Sciatic nerve (tissue), 2 donors: ENCODE measurements at regions not wholly inside any gene's neighbourhood (a gene's known extent, or its start where the extent isn't known, plus 50 kb on each side); places are given as distances from the start of the nearest gene placed in this dataset.
"Not testable (repeated sequence)": the region's sequence is repeated elsewhere in the genome, so short reads cannot be mapped to it uniquely, and the experiment has no call there.

ENCODE experiments used
- ATAC-seq: fragments of 200-7000 bp; cut with Tn5 transposase; one replicate; pipeline ENCODE4 v1.9.1; 2020; ENCODE audit warnings: mild to moderate bottlenecking, moderate library complexity
- DNase-seq: peaks from one replicate; pipeline ENCODE4 v3.0.0-alpha.2; 2020; ENCODE audit warnings: low spot score
- intact Hi-C: fragments of 100-400 bp; cut with DNase I; formaldehyde crosslinking; loops from one replicate; pipeline ENCODE4 v1.14.2; 2022
- donor health status: DM: no; HTN: no; CAD: no.
- donor health status: DM: no; HTN: no; CAD: no.

DNA sequence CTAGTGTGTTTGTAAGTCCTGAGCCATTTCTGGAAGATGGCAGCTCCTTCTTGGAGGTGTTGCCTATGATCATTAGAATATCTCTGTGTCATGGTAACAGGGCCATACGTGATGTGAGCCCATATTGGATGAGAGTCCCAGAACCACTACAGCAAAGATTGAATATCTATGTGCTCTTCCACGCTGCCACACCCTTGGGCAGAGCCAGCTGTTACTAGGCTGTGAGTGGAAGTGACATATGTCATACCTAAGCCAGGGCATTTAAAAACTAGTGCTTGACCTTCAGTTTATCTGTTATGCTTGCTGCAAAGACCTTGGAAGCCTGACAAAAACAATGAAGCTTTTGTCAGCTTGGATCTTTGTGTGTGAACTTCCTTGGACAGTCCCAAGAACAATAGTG, 495.1 kb upstream of the CCDC196 start:
- DNase-seq, result no peak
- no peak for ATAC-seq
- intact Hi-C loops, result no loop called here

- ATAC-seq, intact Hi-C loops: not testable (repeated sequence)
Measured at GRCh38 chr14:65991935-65992334, 494.2 kb upstream of the CCDC196 start.

DNA sequence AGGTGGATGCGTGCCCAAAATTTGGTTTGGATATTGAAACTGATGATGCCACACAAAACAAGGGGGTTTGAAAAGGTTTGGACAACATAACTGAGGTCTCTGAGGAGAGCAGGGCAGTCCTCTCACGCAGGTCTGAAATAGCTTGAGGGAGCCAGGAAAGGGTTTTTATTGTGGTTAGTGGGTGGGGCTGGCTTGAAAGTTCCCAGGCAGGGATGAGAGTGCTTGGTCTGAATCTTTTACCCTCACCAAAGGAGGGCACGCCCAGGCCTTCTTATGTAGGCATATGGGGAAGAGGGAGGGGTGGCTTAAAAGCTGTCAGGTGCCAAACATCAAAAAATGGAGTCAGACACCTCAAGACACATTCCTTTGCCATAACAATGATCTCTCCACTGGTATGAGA, 493.1 kb upstream of the CCDC196 start:
- intact Hi-C loops, result no loop called here
- DNase-seq, result no peak
- no peak for ATAC-seq

More at GRCh38 chr14:65991935-65992334, 494.2 kb upstream of the CCDC196 start:
- not testable (repeated sequence) for DNase-seq

- DNase-seq (no peak), ATAC-seq (no peak)
- intact Hi-C loops, result no loop called here
Measured at GRCh38 chr14:65993996-65994395, 492.2 kb upstream of the CCDC196 start.

- DNase-seq (no peak), ATAC-seq (no peak)
- intact Hi-C loops, result no loop called here
Measured at GRCh38 chr14:65997347-65997746, 488.8 kb upstream of the CCDC196 start.

DNA sequence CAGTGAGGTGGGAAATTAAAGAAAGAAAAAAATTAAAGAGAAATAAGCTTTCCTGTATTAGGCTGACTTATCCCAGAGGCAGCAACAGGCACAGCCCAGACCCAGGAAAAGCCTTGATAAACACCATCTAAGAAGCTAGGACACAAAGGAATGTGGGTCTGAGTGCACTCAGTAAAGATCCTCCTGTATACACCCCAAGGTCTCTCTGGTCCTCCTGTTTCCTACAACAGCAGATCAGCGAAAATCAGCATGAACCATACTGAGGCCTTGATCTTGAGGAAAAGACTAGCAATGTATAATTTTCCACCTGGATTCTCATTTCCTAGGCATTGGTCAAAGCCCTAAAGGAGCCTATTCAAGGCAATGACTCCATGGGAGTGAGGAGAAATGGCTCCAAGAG, 486.3 kb upstream of the CCDC196 start:
- DNase-seq (no peak), ATAC-seq (no peak)
- intact Hi-C loops, result no loop called here

DNA sequence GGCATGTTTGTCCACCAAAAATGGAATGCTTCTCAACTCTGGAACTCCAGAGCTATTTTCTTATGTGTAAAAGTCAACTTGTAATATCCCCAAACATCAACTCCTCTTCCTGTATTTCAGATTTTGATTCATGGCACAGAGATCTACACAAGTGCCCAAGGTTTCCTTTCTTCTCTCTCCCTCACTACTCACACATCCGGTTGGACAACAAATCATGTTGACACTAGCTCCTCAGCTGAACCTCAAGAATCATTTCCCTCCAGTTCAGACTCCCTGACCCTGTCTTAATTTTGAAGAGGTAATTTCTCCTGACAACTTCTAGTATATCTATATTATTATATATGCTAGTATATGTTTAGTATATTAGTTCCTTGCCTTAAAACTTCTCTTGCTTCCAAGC, 485.4 kb upstream of the CCDC196 start:
- ATAC-seq, result no peak
- DNase-seq, result no peak
- intact Hi-C loops, result no loop called here

GRCh38 chr14:66001356-66001755, 484.8 kb upstream of the CCDC196 start:
- ATAC-seq (no peak), DNase-seq (no peak)
- intact Hi-C loops, result no loop called here

DNA sequence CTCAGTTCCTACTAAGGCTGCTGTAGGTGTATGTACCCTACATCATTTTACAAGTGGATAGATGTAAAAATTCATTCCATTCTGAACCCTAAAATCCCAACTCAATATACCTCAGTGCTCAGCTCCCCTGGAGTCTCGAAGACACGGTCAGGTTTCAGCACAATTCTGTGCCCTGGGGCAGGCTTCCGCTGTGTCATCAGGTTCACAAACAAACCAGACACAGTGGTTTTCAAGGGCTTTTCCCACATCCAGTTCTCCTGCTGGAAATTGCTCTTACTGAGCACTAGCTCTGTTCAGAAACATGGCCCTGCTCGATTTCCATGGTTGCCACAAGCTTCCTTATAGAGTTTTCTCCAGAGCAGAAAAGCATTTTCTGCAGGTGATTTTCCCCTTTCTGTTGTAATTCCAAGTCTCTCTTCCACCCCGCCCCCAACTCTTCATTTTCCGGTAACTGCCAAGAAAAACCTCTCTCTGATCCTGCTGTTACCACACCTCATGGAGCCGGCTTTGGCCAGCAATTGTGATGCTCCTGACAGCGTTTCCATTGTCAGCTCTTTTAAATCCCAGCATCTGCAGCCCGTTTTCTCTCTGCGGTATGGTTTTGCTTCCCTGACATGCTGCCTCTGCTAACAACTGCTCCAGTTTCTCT, 483.0 kb upstream of the CCDC196 start:
- intact Hi-C loops, result no loop called here
- DNase-seq, result no peak
- ATAC-seq, result no peak

DNA sequence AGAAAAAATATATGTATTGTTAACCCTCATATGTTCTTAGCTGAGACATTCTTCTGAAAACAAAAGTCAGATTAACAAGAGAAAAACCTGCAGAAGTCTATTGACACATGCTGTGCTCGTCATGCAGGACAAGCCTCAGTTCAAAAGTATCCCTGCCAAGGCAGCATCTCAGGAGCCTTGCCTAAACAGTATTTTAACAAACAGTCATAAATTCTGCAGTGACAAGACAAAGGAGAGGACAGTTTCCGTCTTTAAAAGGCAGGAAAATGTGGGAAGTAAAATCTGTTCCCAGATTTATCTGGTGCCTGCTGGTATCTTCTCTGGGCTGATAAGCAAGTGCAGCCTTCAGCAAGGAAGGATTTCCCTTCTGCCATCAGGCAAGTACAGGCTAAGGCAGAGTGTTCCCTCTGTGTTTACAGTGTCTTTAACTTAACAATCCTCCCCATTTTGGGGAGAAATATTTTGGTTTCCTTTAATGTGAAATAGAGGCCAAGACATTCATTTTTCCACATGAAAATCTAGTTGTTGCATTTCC, 480.2 kb upstream of the CCDC196 start:
- DNase-seq (no peak), ATAC-seq (no peak)
- intact Hi-C loops, result no loop called here

DNA sequence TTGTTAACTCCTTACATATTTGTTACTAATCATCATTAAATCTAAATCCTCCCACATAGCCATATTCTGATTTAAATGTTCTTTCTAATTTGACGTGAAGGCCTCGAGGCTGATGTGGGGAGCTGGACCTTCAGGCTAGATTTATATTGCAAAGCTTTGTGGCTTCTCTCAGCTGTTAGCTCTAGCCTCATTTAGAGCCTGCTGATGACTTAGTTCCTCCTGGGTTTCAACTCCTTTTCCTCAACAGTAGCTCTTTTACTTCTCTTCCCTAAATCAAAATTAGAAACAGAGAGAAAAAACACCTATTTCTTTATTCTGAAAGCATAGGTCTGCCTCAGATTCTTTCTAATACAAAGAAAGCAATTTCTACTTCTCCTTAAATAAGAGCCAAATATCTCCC, 477.5 kb upstream of the CCDC196 start:
- ATAC-seq (no peak), DNase-seq (no peak)
- intact Hi-C loops, result no loop called here

DNA sequence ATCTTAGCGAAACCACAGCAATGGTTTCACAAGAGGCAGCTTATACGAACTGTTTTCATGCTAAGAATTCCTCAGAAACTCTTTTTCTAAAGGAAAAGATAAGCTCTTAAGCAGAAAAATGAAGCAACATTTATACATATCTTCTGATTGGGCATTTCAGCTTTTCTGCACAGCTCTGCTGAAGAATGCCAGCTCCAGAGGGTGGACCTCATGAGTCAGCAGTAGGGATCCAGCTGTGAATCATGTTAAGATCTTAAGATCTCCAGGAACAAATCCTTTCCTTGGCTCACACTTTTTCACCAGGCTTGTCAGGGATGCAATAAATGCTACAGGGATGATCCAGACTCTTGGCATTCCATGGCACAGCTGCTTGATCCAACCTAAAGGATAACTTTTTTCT, 477.1 kb upstream of the CCDC196 start:
- no peak for ATAC-seq
- intact Hi-C loops, result no loop called here

GRCh38 chr14:66010695-66011094, 475.5 kb upstream of the CCDC196 start:
- intact Hi-C loops, result no loop called here
- ATAC-seq, result no peak
- DNase-seq, result no peak

More for the DNA sequence above, 477.1 kb upstream of the CCDC196 start:
- DNase-seq, result no peak

- DNase-seq (no peak), ATAC-seq (no peak)
- intact Hi-C loops, result no loop called here
Measured at GRCh38 chr14:66011855-66012254, 474.3 kb upstream of the CCDC196 start.

DNA sequence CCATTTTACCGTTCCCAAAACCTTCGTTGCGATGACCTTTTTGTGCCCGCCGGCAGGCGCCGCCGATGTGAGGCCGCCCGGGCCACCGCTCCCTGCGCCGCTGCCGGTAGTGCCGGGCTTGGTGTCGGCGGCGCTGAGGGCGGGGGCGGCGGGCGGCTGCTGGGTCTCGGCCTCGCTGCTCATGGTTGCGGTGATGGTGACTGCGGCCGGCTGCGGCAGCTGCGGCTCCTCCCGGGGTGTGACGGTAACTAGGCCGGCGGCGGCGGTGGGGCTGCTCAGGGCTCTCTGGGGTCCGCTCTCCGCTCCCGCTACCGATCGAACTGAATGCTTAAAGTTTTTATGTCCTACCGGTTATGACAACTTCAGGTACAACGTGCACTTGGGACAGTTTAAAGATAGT, 472.6 kb upstream of the CCDC196 start:
- intact Hi-C loops, DNase-seq, ATAC-seq: not testable (repeated sequence)

GRCh38 chr14:66015071-66015780, 470.9 kb upstream of the CCDC196 start:
- no peak for ATAC-seq

DNA sequence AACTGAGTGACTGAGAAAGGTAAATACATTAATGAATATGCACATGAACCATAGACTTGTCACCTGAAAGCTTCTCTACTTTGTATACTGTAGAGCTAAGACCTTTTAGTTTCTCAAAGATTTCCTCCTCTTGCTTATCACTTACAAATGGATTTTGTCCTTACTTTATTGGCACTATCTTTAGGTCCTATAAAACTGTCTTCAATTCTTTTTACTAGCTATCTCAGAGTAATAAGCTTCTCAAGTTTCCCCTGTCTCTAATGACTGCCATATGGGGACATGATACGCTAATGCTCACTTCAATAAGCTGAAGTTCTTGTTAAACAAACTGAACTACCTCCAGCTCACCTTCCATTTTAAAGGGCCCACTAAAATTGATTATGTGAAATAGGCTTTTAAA, 468.2 kb upstream of the CCDC196 start:
- intact Hi-C loops, result no loop called here
- no peak for ATAC-seq
- DNase-seq, result no peak

More at GRCh38 chr14:66015071-66015780, 470.9 kb upstream of the CCDC196 start:
- DNase-seq, result no peak
- intact Hi-C loops, result no loop called here

DNA sequence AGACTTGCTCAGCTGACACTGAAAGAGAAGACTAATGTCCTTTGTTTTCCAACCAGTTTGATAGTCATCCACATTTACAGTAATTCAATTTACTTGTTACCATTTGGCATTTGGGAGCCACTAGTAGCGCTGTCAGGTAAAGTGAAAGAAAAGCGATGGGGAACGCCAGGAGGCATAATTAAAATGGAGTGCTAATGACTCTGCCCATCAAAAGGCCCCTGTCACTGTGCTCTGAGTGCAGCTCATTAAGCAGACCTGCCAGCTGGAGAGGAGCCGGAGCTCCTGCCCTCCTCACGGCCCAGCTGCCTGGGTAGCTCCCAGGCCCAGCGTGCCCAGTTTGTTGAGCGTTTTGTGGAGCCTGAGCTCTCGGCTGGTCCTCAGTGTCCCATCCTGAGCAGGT, 463.6 kb upstream of the CCDC196 start:
- DNase-seq (no peak), ATAC-seq (no peak)
- intact Hi-C loops, result no loop called here

DNA sequence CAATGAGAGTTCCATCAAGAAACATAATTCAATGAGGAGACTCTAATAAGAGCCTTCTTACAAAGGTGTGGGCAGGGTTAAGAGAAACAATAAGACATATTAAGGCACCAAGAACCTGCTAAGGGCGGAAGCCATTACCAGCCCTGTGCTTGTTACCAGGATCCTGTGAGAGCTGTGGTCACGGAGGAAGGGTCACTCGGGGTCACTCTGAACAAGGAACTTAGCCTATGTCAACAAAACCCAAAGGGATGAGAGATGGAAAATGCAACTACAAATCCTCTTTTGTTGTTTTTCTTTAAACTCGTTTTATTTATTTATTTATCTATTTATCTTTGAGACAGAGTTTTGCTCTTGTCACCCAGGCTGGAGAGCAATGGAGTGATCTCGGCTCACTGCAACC, 460.4 kb upstream of the CCDC196 start:
- intact Hi-C loops, result no loop called here
- ATAC-seq (no peak), DNase-seq (no peak)

- ATAC-seq, intact Hi-C loops, DNase-seq: not testable (repeated sequence)
Measured at GRCh38 chr14:66031981-66032380, 454.2 kb upstream of the CCDC196 start.

DNA sequence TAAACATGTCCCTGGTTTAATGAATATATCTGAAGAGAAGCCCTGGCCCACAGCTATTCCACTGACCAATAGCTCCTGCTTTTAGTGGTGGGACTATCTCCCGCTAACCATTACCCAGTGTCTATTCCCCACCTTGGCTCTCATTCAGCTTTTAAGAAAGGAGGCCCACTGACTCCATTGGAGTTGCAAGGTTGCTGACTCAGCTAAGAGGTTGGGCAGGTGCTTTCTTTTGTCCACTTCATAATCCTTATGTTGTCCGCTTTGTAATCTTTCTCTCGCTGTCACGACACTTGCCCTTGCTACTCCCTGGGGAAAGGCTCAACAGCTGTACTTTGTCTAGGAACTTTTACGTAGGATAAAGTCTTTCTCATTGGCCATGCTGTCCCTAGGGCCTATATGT, 453.4 kb upstream of the CCDC196 start:
- ATAC-seq (no peak), DNase-seq (no peak)

More for the DNA sequence above, 453.4 kb upstream of the CCDC196 start:
- intact Hi-C loops, result no loop called here
